Renal pelvis (tissue), 1 donor: ENCODE measurements at regions not wholly inside any gene's neighbourhood (a gene's known extent, or its start where the extent isn't known, plus 50 kb on each side); places are given as distances from the start of the nearest gene placed in this dataset.
"Not testable (repeated sequence)": the region's sequence is repeated elsewhere in the genome, so short reads cannot be mapped to it uniquely, and the experiment has no call there.

Experiments
- DNase-seq: peaks from one replicate; pipeline ENCODE4 v3.0.0-alpha.2; 2013

DNA sequence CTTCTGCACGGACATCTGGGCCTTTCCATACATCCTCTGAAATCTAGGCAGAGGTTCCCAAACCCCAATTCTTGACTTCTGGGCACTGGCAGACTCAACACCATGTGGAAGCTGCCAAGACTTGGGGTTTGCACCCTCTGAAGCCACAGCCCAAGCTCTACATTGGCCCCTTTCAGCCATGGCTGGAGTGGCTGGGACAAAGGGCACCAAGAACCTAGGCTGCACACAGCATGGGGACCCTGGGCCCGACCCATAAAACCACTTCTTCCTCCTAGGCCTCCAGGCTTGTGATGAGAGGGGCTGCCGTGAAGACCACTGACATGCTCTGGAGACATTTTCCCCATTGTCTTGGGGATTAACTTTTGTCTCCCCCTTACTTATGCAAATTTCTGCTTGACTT lies 158.0 kb downstream of the GNAI1 start:
- DNase-seq, result not testable (repeated sequence)

DNA sequence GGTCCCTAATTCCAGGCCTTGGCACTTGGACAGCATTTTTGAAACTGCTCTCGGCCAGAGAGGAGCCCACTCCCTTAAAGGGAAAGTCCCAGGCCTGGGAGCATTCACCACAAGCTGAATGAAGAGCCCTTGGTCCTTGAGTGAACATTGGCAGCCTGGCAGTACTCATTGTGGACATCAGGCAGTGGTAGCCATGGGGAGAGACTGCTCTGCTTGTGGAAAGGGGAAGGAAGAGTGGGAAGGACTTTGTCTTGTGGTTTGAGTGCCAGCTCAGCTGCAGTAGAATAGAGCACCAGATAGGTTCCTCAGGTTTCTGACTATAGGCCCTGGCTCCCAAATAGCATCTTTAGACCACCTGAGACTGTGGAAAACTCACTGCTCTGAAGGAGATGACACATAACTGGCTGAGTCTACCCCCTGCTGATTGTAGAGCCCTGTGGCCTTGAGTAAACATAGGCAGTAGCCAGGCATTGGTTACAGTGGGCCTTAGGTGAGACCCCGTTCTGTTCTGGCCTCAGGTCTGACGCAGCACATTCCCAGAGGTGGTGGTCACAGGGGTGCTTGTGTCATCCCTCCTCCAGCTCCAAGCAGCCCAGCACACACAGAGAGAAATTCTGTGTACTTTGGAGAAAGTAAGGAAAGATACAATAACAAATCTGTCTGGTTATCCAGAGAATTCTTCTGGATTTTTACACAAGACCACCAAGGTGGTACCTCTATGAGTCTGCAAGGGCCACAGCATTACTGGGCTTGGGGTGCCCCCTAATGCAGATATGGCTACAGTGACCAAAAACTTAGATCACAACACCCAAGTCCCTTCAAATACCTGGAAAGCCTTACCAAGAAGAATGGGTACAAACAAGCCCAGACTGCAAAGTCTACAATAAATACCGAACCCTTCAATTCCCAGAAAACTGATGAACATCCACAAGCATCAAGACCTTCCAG lies 153.8 kb downstream of the GNAI1 start:
- DNase-seq, result no peak

DNA sequence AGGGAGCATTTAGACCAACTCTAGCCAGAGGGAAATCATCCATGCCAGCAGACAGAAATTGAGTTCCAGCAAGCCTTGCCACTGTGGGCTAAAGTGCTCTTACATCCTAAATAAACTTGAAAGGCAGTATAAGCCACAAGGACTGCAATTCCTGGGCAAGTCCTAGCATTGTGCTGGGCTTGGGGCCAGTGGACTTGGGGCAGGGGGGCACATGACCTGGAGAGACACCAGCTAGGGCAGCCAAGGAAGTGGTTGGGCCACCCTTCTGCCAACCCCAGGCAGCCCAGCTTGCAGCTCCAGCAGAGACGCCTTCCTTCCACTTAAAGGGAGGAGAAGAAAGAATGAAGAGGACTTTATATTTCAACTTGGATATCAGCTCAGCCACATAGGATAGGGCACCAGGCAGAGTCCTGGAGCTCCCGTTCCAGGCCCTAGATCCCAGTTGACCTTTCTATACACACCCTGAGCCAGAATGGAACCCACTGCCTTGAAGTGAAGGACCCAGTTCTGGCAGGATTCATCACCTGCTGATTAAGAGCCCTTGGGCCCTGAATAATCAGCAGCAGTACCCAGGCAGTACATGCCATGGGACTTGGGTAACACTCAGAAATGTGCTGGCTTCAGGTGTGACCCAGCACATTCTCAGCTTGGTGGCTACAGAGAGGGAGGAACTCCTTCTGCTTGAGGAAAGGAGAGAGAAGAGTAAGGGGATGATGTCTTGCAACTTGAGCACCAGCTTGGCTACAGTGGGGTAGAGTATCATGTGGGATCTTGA lies 153.0 kb downstream of the GNAI1 start:
- DNase-seq, result no peak

DNA sequence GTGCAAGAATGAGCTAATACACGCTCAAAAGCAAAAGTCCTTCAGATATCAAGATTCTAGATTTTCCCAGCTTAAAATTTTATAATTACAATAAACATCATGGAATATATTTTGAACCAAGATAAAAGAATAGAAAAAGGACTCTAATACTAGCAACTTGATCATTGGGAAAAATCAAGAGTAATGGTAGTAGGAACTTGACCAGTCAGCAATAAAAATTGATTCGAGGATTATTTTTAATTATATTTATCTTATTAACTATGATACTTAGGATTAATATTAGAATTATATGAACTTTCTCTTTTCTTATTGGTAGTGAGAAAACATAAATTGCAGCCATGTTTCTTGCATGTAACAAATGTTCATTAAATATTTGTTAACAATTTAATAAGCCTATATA lies 152.0 kb downstream of the GNAI1 start:
- no peak for DNase-seq

DNA sequence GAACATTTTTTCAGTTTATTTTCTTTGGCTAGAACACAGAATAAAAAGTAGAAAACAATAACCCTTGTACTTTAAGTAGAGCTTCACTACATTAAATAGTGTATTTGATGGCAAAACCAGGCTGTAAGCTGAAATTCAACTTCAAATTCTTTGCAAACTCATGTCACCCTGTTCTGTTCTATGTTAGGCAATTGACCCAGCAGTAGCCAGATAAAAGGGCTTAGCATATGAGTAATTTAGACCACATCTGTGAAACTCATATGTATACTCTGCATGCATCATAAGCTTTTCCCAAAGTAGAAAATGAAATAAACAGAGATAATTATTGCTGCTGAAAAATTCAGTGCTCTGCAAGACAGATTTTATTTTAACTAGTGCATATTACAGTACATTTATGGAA lies 150.2 kb downstream of the GNAI1 start:
- DNase-seq, result no peak

DNA sequence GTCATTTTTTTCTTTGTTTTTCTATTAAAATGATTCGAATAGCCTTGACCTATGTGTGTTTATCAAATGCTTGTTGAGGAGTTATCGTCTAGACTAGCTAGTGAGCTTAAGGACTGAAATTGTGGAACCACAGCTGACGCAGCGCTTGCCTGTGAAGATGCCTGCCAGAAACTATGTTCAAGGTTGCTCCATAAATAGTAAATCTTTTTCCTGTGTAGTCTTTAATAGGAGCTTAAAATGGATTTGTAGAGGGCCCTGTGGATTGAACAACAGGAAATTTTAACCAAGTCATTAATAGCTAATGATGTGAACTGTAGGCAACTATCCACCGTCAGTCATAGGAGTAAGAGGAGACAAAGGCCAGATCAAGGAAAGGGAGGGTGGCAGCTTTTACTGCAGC lies 145.1 kb downstream of the GNAI1 start:
- DNase-seq, result no peak

DNA sequence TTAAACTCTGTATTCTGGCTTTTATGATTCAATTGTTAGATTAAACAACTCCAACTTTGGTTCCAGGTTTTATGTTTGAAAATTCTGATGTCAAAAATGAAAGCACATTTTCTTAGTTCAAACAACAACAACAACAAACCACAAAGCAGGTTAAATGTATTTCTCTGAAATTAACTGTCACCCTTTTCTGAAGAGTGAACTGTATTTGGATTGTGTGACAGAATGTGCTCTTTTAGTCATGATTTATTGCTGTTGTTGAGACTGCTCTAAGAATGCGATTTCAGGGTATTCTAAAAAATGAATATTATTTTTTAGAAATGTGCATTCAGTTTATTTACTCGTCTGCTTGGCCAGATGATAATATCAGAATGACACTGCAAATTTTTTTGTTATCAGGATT lies 144.1 kb downstream of the GNAI1 start:
- DNase-seq, result no peak

DNA sequence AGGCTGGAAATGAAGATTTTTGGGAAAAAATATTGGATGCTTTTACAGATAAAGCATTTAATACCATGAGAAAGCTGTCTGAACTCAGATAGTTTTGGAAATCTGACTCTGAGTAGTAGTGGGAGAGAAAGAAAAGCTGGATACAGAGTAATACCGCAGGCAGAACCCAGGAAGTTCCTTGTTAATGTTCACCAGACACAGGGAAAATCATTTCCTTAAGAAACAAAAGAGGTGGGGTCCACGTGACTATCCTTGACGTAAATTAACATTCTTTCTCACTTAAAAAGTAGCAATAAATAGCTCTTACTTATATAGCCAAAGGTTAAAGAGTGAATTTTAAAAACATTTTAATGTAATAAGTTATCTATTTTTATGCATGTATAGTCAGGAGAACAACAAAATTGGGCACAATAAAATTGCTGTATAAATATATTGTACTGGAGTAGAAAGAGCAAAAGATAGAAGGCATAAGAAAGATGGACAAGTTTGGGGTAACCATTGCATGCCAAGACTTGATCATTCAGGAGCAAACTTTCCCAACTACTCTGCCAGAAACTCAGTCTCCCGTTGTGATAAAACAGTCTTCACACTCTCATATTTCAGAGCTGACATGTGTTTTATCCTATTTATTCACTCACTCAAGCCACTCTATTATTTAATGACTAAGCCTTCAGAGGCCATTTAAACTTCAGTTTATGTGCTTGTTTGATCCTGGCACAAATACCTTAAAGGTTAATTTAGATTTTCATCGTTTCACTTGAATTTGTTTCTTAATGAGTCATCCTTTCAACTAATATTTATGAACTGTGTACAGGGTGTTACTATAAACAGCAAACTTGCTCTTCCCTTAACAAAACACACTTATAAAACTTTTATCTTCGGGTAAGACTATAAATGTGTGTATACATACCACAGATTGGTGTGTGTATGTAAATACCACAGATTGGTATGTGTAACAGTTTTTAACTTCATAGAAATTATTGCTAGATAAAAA lies 143.1 kb downstream of the GNAI1 start:
- DNase-seq, result peak; percentile 61
